ENCODE measurements at regions not wholly inside any gene's neighbourhood (a gene's known extent, or its start where the extent isn't known, plus 50 kb on each side); places are given as distances from the start of the nearest gene placed in this dataset.

- TF ChIP-seq POLR2A (IDR thresholded peaks at IDR 0.05; ENCODE audit: control extremely low read depth in 1 of 2, low read depth in 2 of 2, low read length in 2 of 2) (no peak), RFX5 (IDR thresholded peaks at IDR 0.05; ENCODE audit: borderline replicate concordance, low read depth, low read length) (no peak), CTCF (IDR thresholded peaks at IDR 0.05; ENCODE audit: control extremely low read depth in 1 of 3, insufficient read depth in 1 of 3, low read depth in 1 of 3, low read length in 3 of 3) (no peak), BRCA1 (IDR thresholded peaks at IDR 0.05; ENCODE audit: low read depth, low read length) (no peak), POLR2AphosphoS5 (IDR thresholded peaks at IDR 0.05; ENCODE audit: low read depth, low read length) (no peak), TAF1 (IDR thresholded peaks at IDR 0.05; ENCODE audit: low read depth, low read length) (no peak), EZH2 (IDR thresholded peaks at IDR 0.05; ENCODE audit: low read depth, low read length, severe bottlenecking) (no peak)
Measured at GRCh38 chr15:66641485-66642315, 60.3 kb upstream of the SMAD6 start.
